ENCODE measurements at regions not wholly inside any gene's neighbourhood (a gene's known extent, or its start where the extent isn't known, plus 50 kb on each side); places are given as distances from the start of the nearest gene placed in this dataset.

DNA sequence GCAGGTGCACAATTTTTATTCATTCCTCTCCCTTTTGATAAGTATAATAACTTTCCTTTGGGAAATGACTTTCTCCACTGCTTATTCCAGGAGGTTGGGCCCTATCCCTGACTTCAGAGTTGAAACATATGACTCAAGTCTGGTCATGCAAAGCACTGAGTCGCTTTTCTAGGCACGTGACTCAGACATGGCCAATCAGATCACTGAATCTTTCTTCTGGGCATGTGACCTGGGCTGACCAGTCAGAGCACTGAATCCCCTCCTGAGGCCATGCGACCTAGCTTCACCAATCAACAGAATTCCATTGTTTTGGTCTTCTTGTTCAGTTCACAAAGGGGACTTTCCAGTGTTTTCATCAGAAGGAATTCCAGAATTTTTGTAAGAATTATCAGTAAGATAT, 377.1 kb upstream of the KITLG start:
- Histone ChIP-seq H3K4me3 (ENCODE audit: low read depth, low read length, poor library complexity, severe bottlenecking) (no peak overlapping the region), H3K4me1 (ENCODE audit: insufficient read depth, low read length, poor library complexity, severe bottlenecking) (no peaks in the 10 kb centered on the region), H2AFZ (ENCODE audit: low read length) (no peak overlapping the region), H3K9me3 (ENCODE audit: low read length) (no peaks in the 10 kb centered on the region), H3K79me2 (ENCODE audit: insufficient read depth, low read depth, low read length) (no peaks in the 10 kb centered on the region), H3K9me2 (ENCODE audit: insufficient read depth, low read length) (no peaks in the 10 kb centered on the region), H3K36me3 (ENCODE audit: insufficient read depth, low read length) (no peaks in the 10 kb centered on the region), H3K27ac (ENCODE audit: low read depth, low read length, poor library complexity, severe bottlenecking) (no peak overlapping the region), H3K4me2 (ENCODE audit: low read length) (no peak overlapping the region), H4K20me1 (ENCODE audit: insufficient read depth, low read length) (no peaks in the 10 kb centered on the region)
- ChIA-PET CTCF (ENCODE audit: unreplicated experiment) (no interaction called here), POLR2A (no interaction called here)
- TF ChIP-seq EZH2phosphoT487 (IDR thresholded peaks at IDR 0.05; ENCODE audit: borderline replicate concordance, low read depth, low read length), result no peak
- TF ChIP-seq, protein P1, sequence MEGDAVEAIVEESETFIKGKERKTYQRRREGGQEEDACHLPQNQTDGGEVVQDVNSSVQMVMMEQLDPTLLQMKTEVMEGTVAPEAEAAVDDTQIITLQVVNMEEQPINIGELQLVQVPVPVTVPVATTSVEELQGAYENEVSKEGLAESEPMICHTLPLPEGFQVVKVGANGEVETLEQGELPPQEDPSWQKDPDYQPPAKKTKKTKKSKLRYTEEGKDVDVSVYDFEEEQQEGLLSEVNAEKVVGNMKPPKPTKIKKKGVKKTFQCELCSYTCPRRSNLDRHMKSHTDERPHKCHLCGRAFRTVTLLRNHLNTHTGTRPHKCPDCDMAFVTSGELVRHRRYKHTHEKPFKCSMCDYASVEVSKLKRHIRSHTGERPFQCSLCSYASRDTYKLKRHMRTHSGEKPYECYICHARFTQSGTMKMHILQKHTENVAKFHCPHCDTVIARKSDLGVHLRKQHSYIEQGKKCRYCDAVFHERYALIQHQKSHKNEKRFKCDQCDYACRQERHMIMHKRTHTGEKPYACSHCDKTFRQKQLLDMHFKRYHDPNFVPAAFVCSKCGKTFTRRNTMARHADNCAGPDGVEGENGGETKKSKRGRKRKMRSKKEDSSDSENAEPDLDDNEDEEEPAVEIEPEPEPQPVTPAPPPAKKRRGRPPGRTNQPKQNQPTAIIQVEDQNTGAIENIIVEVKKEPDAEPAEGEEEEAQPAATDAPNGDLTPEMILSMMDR (conservative IDR thresholded peaks at IDR 0.05; ENCODE audit: low read length), result no peak
- DNase-seq (ENCODE audit: low spot score), result no peak
- BruUV-seq (replicated peaks), result no TSS peak
- intact Hi-C loops (cut with micrococcal nuclease; ENCODE audit: unreplicated experiment), result no loop called here

DNA sequence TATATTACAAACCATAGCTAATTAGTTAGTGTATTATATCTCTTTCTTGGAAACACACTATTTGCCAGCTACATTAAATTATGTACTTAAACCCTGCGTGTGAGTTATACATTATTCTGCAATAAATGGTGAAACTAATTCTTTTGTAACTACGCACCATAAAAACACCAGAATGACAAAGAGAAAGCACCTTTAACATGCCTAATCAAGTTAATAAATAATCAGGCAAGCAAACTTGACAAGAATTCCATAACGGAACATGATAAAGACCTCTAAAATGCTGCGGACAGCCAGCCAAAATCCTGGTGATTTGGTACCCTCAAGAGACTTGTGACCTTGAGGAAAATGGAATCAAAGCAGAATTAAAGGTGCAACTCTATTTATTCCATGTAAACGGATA, 375.3 kb upstream of the KITLG start:
- Histone ChIP-seq H3K27ac (ENCODE audit: low read depth, low read length, poor library complexity, severe bottlenecking) (no peak overlapping the region), H3K79me2 (ENCODE audit: insufficient read depth, low read depth, low read length) (no peaks in the 10 kb centered on the region), H3K4me1 (ENCODE audit: insufficient read depth, low read length, poor library complexity, severe bottlenecking) (no peaks in the 10 kb centered on the region), H3K4me2 (ENCODE audit: low read length) (no peak overlapping the region), H2AFZ (ENCODE audit: low read length) (no peak overlapping the region), H4K20me1 (ENCODE audit: insufficient read depth, low read length) (no peaks in the 10 kb centered on the region), H3K9me3 (ENCODE audit: low read length) (no peaks in the 10 kb centered on the region), H3K9me2 (ENCODE audit: insufficient read depth, low read length) (no peaks in the 10 kb centered on the region), H3K36me3 (ENCODE audit: insufficient read depth, low read length) (no peaks in the 10 kb centered on the region), H3K4me3 (ENCODE audit: low read depth, low read length, poor library complexity, severe bottlenecking) (no peak overlapping the region)
- intact Hi-C loops (cut with micrococcal nuclease; ENCODE audit: unreplicated experiment), result no loop called here
- ChIA-PET CTCF (ENCODE audit: unreplicated experiment) (no interaction called here), POLR2A (no interaction called here)
- no TSS peak for BruUV-seq (replicated peaks)
- TF ChIP-seq EZH2phosphoT487 (IDR thresholded peaks at IDR 0.05; ENCODE audit: borderline replicate concordance, low read depth, low read length), result no peak
- TF ChIP-seq, protein P1 (conservative IDR thresholded peaks at IDR 0.05; ENCODE audit: low read length), result no peak
- DNase-seq (ENCODE audit: low spot score), result no peak

DNA sequence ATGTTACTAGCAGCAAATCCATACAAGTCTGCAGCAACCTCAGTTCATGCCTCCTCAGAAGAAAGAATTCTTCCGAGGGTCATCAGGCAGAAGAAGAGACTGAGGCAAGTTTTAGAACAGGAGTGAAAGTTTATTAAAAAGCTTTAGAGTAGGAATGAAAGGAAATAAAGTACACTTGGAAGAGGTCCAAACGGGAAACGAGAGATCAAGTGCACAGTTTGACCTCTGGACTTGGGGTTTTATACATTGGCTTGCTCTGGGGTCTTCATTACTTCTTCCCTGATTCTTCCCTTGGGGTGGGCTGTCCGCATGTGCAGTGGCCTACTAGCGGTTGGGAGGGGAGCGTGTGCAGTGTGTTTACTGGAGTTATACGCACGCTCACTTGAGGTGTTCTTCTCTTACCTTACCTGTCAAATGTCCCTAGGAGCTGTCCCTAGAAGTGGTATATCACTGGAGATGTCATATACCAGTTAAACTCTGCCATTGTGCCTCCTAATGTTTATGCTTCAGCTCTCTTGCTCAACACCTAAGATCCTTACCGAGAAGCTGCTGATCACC, 372.8 kb upstream of the KITLG start:
- no peak for TF ChIP-seq EZH2phosphoT487 (IDR thresholded peaks at IDR 0.05; ENCODE audit: borderline replicate concordance, low read depth, low read length)
- TF ChIP-seq, protein P1 (conservative IDR thresholded peaks at IDR 0.05; ENCODE audit: low read length), result no peak
- Histone ChIP-seq H3K4me3 (ENCODE audit: low read depth, low read length, poor library complexity, severe bottlenecking) (no peak overlapping the region), H2AFZ (ENCODE audit: low read length) (no peak overlapping the region), H3K9me3 (ENCODE audit: low read length) (no peaks in the 10 kb centered on the region), H3K27ac (ENCODE audit: low read depth, low read length, poor library complexity, severe bottlenecking) (no peak overlapping the region), H3K36me3 (ENCODE audit: insufficient read depth, low read length) (no peaks in the 10 kb centered on the region), H3K4me2 (ENCODE audit: low read length) (no peak overlapping the region), H3K4me1 (ENCODE audit: insufficient read depth, low read length, poor library complexity, severe bottlenecking) (no peaks in the 10 kb centered on the region), H4K20me1 (ENCODE audit: insufficient read depth, low read length) (no peaks in the 10 kb centered on the region), H3K9me2 (ENCODE audit: insufficient read depth, low read length) (no peaks in the 10 kb centered on the region), H3K79me2 (ENCODE audit: insufficient read depth, low read depth, low read length) (no peaks in the 10 kb centered on the region)
- intact Hi-C loops (cut with micrococcal nuclease; ENCODE audit: unreplicated experiment), result no loop called here
- POLR2A ChIA-PET, result no interaction called here
- DNase-seq (ENCODE audit: low spot score), result no peak
- BruUV-seq (replicated peaks), result no TSS peak
- CTCF ChIA-PET (ENCODE audit: unreplicated experiment), result no interaction called here
